Fibroblast of gingiva (primary cell): ENCODE measurements at regions not wholly inside any gene's neighbourhood (a gene's known extent, or its start where the extent isn't known, plus 50 kb on each side); places are given as distances from the start of the nearest gene placed in this dataset.
A peak's percentile ranks its signal among the peaks of the same experiment; 100 is the strongest.

ENCODE experiments used
- DNase-seq: peaks from one replicate; pipeline ENCODE4 v3.0.0-alpha.2; 2011; ENCODE audit warnings: low read depth

DNA sequence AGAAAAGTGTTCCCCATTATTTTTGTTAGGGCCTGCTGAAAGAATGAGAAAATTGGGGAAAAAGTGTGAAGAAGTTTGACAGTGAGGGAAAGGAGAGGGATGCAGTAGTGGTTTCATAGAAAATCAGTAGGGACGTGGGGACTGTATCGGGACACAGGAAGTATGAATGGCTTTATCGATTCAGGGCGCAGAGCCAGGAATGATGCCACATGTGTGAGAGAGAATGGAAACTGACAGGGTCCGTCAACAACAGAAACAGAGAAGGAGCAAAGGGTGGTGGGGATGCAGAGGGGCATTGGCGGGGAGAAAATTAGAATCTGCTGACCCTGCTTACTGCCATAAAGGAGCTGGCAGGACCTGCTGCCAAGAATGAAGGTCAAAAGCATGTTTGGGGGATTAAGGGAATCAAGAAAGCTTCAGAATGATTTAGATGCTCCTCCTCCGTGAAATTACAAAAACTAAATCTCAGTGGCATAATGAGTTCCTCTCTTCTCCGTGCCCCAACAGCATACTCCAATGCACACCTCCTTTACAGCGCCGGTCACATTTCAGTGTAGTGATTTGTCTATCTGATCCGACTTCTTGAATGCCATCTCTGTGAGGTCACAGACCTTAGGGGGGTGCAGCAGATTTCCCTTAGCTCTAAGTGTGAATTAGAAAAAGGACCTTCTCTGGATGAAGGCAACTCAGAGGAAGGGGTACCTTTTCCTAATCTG, 92.6 kb downstream of the EMP1 start:
- no peak for DNase-seq

DNA sequence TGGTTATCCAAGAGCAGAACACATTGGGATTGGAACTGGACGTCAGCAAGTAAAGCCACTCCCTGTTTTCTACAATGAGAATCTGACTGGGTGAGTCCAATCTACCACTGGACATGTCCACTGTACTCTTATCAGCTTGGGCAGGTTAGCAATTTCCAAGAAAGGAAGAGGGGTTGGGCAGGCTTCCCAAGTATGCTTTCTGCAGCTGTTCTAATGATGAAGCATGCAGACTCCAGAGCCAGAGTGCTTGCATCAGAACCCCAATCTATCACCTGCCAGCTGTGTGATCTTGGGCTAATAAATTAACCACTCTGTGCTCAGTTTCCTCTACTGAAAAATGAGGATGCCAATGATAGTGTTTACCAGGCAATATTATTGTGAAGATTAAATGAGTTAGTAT, 92.0 kb downstream of the EMP1 start:
- DNase-seq: no peak

DNA sequence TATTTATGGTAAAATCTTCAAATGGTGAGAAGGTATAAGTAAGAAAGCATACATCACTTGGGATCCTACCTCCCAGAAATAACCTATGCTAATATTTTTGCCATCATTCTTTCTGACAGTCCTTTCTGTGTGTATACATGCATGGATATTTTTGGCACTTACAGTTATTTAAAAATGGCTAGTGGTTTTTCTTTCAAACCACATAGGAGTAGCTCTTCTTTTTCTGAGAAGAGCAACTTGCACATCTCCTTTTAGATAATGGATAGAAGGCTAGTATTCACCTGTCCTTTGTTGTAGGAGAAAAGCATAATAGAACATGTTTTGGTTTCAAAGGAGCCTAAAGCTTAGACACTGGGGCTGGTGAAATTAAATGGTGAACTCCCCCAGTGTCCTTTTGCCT, 87.3 kb downstream of the EMP1 start:
- no peak for DNase-seq

DNA sequence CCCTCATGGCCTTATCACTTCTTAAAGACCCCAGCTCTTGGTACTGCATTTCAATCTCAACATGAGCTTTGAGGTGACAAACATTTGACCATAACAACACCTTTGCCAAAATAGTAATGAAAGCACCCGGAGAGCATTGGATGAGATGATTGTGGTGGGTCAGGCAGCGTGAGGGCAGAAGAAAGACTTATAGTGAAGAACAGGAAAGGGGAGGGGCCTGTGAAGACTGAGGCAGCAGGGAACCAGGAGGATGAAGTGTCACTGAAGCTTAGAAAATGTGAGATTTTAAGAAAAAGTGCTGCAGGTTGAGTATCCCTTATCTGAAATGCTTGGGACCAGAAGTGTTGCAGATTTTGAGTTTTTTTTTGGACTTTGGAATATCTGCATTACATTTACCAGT, 86.3 kb downstream of the EMP1 start:
- DNase-seq: no peak

DNA sequence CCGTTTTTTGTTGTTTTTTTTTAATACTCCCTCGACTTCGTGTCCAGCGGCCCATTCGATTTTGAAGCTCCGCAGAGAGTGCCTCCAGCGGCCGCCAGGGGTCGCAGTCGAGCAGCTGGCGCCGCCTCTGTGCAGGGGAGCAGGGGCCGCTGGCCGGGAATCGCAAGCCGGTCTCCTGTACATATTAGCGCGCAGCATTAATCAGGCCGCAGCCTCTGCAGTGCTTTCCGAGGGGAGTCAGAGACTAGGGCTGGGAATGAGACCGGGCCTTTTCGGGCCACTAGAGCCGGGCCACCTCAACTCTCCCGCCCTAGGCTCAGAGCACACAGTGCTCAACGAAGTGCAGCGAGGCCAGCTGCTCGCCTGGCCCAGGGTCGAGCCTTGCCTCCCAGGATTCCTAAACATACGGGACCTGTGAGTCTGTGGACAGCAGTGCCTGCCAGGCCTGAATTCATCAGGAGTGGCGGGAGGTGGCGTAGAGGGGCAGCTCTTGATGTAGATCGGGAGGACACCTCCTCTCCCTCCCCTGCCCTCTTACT, 81.8 kb downstream of the EMP1 start:
- peak; percentile 44 for DNase-seq

DNA sequence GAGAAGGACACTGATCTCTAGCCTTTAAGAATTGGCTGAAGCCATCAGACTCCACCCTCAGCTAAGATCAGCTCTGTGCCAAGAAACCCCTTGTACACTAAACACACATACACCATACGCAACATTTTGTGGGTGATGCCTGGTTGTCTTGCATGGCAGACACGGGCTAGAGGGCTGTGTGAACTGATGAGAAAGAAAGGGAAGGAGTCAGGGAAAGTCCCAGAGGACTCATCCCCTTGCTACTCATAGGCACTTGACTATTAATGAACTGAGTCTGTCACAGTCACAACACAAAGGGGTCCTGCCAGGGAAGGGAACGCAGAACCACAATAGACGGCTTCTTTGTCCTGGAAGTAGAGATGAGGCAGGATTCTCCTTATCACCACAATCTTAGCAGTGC, 80.8 kb downstream of the EMP1 start:
- DNase-seq: no peak

DNA sequence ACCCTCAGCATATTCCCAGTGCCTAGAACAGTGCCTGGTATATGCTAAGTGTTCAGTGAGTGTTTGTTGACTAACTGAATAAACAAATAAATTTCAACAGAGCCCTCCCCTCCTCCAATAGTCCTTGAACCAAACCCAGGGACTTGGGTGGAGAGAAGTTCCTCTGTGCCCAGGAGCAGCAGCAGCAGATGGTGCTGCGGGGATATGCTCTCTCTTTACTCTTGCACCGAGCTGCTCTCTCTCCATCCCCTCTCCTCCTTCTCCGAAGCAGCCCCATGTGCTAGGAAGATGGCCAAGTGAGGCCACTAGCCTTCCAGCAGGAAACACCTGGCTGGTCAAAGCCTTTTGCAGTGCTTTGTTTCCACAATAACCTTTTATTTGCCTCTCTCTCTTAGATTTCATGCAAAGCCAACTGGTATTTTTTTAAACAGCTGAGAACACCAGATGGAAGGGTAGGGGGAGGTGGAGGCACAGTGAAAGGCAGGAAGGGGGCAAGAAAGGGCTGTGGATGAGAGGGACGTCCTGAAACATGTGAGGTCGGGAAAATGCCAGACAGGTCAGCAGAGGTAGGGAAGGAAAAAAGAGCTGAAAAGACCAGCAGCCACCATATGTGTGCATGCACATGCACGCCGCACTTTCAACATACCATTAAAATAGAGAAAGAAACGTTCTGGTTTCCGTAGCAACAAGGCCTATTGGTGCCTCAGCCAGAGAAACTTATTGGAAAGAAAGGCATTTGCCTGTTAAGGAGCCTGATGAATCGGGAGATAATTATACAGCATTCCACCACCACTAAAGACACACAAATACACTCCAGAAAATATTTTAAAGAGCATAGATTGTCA, 78.9 kb downstream of the EMP1 start:
- no peak for DNase-seq

DNA sequence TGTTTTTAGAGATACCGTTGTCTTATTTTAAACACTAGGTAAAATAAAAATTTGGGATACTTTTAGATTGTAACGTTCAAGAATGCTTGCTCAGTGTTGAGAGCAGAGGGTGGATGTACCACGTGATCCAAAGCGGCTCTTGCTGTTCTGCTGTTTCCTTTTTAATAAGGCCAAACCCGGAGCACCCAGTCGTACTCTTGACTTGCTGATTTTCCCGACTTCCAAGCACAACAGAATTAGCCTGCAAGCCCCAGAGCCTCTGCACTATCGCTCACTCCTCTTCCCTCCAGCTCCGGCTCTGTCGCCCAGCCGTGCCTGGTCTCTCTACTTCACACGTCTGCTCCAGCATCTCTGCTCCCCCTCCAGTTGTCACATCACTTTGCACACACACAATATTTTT, 77.3 kb downstream of the EMP1 start:
- no peak for DNase-seq

DNA sequence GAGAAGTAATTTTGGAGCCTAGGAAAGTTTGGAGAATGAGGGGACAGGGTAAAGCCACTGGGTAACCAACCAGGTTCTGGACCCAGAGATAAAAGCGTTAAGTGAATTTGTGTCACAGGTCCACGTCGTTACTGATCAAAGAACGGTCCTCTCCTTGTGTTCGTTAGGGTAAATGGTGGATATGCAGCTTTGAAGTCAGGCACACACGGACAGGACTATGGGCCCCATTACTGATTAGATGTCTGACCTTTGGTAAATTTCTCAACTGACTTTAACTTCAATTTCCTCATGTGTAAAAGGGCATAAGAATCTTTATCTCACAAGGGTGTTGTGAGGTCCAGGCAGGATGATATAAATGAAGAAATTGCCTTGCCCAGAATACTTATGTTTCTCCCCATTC, 76.6 kb downstream of the EMP1 start:
- DNase-seq: no peak

DNA sequence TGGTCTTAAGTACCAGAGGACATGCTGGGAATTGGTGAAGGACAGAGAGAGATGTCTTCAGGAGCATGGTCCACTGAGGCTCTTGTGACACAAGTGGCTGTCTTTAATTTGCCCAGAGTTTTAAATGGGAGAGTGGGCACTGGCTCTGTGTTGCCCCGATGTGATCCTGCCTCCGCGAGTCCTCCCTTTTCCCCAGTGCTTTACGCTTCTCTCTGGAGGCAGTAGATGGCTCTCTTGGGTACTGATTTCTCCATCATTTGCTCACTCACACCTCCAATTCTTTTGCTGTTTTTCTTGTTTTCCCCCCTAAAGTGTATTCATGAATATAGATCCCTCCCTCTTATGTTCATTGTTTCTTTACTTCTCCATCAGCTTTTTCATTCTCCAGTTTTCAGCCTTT, 74.3 kb downstream of the EMP1 start:
- DNase-seq: no peak
